ENCODE measurements at regions not wholly inside any gene's neighbourhood (a gene's known extent, or its start where the extent isn't known, plus 50 kb on each side); places are given as distances from the start of the nearest gene placed in this dataset.

- Histone ChIP-seq H3K9me3 (ENCODE audit: control insufficient read depth, insufficient read depth, low read depth, low read length) (no peaks in the 10 kb centered on the region), H3K27ac (ENCODE audit: extremely low read depth, low read depth, low read length) (no peak overlapping the region), H3K4me3 (ENCODE audit: low read depth, low read length) (no peak overlapping the region), H3K36me3 (ENCODE audit: control insufficient read depth in 2 of 2, insufficient read depth in 1 of 2, low read length in 2 of 2) (no peaks in the 10 kb centered on the region), H3K4me1 (ENCODE audit: control insufficient read depth, insufficient read depth, low read length) (no peaks in the 10 kb centered on the region)
- ChIA-PET CTCF (interaction anchor here (0.6 kb wide), 1 partner anchor 615 kb away, joined by 3 read pairs; no protein-coding TSS in a partner anchor), POLR2A (no interaction called here)
- TF ChIP-seq, protein P1, sequence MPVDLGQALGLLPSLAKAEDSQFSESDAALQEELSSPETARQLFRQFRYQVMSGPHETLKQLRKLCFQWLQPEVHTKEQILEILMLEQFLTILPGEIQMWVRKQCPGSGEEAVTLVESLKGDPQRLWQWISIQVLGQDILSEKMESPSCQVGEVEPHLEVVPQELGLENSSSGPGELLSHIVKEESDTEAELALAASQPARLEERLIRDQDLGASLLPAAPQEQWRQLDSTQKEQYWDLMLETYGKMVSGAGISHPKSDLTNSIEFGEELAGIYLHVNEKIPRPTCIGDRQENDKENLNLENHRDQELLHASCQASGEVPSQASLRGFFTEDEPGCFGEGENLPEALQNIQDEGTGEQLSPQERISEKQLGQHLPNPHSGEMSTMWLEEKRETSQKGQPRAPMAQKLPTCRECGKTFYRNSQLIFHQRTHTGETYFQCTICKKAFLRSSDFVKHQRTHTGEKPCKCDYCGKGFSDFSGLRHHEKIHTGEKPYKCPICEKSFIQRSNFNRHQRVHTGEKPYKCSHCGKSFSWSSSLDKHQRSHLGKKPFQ (tag by site-specific recombination; IDR thresholded peaks at IDR 0.05) = no peak
- no peak for TF ChIP-seq ZNF157 (tag by site-specific recombination; IDR thresholded peaks at IDR 0.05)
- TF ChIP-seq ZNF146 (tag by site-specific recombination; IDR thresholded peaks at IDR 0.05) = no peak
- TF ChIP-seq HOXC10 (CRISPR knock-in tag; IDR thresholded peaks at IDR 0.05) = no peak
- TF ChIP-seq ZBTB7A (tag by site-specific recombination; IDR thresholded peaks at IDR 0.05; ENCODE audit: low read depth) = no peak
- TF ChIP-seq ZNF560 (tag by site-specific recombination; IDR thresholded peaks at IDR 0.05; ENCODE audit: borderline replicate concordance) = no peak
These were observed 190.2 kb upstream of the DPH6 start for GRCh38 chr15:35736150-35736549.

DNA sequence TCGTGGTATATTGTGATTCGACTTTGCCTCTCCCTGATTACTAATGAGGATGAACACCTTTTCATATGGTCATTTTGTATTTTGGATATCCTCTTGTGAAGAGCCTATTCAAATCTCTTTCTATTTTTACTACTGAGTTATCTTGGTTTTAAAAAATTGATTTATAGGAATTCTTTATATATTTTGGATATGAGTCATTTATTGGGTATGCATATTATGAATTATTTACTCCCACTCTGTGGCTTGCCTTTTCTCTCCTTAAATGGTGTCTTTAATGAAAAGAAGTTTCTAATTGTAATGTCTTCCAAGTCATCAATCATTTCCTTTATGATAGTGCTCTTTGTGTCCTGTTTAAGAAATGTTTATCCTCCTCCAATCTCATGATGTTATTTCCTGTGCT, 191.5 kb upstream of the DPH6 start:
- CTCF ChIA-PET = interaction anchor here (0.7 kb wide), 1 partner anchor 13 kb away, joined by 3 read pairs; no protein-coding TSS in a partner anchor
- POLR2A ChIA-PET = no interaction called here

DNA sequence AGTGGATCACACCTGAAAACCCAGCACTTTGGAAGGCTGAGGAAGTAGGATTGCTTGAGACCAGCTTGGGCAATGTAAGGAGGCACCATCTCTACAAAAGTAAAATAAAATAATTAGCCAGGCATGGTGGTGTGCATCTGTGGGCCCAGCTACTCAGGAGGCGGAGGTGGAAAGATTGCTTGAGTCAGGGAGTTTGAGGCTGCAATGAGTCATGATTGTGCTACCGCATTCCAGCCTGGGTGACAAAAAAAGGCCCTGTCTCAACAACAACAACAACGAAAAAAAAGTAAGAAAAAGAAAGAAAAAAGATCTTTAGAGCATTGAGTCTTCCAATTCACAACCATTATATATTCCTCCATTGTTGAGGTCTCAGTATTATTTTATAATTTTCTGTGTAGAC, 192.4 kb upstream of the DPH6 start:
- ChIA-PET CTCF (no interaction called here), POLR2A (no interaction called here)
- H3K27ac ChIP-seq (ENCODE audit: extremely low read depth, low read depth, low read length) = no peak overlapping the region
- H3K9me3 ChIP-seq (ENCODE audit: control insufficient read depth, insufficient read depth, low read depth, low read length) = no peaks in the 10 kb centered on the region
- no peaks in the 10 kb centered on the region for H3K36me3 ChIP-seq (ENCODE audit: control insufficient read depth in 2 of 2, insufficient read depth in 1 of 2, low read length in 2 of 2)
- no peaks in the 10 kb centered on the region for H3K4me1 ChIP-seq (ENCODE audit: control insufficient read depth, insufficient read depth, low read length)
- H3K4me3 ChIP-seq (ENCODE audit: low read depth, low read length) = no peak overlapping the region
- TF ChIP-seq PRDM1 (tag by site-specific recombination; IDR thresholded peaks at IDR 0.05) = no peak
- no peak for TF ChIP-seq ZNF629 (tag by site-specific recombination; IDR thresholded peaks at IDR 0.05)
- TF ChIP-seq ZNF302 (tag by site-specific recombination; IDR thresholded peaks at IDR 0.05; ENCODE audit: low read depth) = no peak
- no peak for TF ChIP-seq ZNF146 (tag by site-specific recombination; IDR thresholded peaks at IDR 0.05)
- TF ChIP-seq ZIC2 (tag by site-specific recombination; IDR thresholded peaks at IDR 0.05) = no peak
- no peak for TF ChIP-seq ZSCAN18 (tag by site-specific recombination; IDR thresholded peaks at IDR 0.05)
- TF ChIP-seq KLF9 (tag by site-specific recombination; IDR thresholded peaks at IDR 0.05; ENCODE audit: low read depth) = no peak
- no peak for TF ChIP-seq HIC1 (tag by site-specific recombination; IDR thresholded peaks at IDR 0.05)
- TF ChIP-seq ZNF184 (tag by site-specific recombination; IDR thresholded peaks at IDR 0.05) = no peak

More for the DNA sequence above, 191.5 kb upstream of the DPH6 start:
- no peak overlapping the region for H3K4me3 ChIP-seq (ENCODE audit: low read depth, low read length)
- H3K36me3 ChIP-seq (ENCODE audit: control insufficient read depth in 2 of 2, insufficient read depth in 1 of 2, low read length in 2 of 2) = no peaks in the 10 kb centered on the region
- H3K27ac ChIP-seq (ENCODE audit: extremely low read depth, low read depth, low read length) = no peak overlapping the region
- H3K4me1 ChIP-seq (ENCODE audit: control insufficient read depth, insufficient read depth, low read length) = no peaks in the 10 kb centered on the region
- H3K9me3 ChIP-seq (ENCODE audit: control insufficient read depth, insufficient read depth, low read depth, low read length) = no peaks in the 10 kb centered on the region
- TF ChIP-seq ELK4 (IDR thresholded peaks at IDR 0.05; ENCODE audit: borderline replicate concordance, low read depth, low read length) (no peak), ZNF48 (tag by site-specific recombination; IDR thresholded peaks at IDR 0.05) (no peak), ZNF132 (tag by site-specific recombination; IDR thresholded peaks at IDR 0.05; ENCODE audit: borderline replicate concordance) (no peak), ZNF157 (tag by site-specific recombination; IDR thresholded peaks at IDR 0.05) (no peak), SCRT1 (tag by site-specific recombination; IDR thresholded peaks at IDR 0.05; ENCODE audit: borderline replicate concordance) (no peak), ZFHX2 (tag by site-specific recombination; conservative IDR thresholded peaks at IDR 0.05) (no peak), TRIM28 (IDR thresholded peaks at IDR 0.05; ENCODE audit: borderline replicate concordance, low read length) (no peak), KLF1 (tag by site-specific recombination; IDR thresholded peaks at IDR 0.05) (no peak), ZNF701 (tag by site-specific recombination; IDR thresholded peaks at IDR 0.05) (no peak), SALL2 (tag by site-specific recombination; IDR thresholded peaks at IDR 0.05; ENCODE audit: borderline replicate concordance) (no peak), ZNF404 (tag by site-specific recombination; IDR thresholded peaks at IDR 0.05) (no peak), ZNF510 (tag by site-specific recombination; IDR thresholded peaks at IDR 0.05; ENCODE audit: insufficient replicate concordance) (no peak), FEZF1 (tag by site-specific recombination; IDR thresholded peaks at IDR 0.05) (no peak), ZNF658 (tag by site-specific recombination; IDR thresholded peaks at IDR 0.05) (no peak)
- TF ChIP-seq, protein P2, sequence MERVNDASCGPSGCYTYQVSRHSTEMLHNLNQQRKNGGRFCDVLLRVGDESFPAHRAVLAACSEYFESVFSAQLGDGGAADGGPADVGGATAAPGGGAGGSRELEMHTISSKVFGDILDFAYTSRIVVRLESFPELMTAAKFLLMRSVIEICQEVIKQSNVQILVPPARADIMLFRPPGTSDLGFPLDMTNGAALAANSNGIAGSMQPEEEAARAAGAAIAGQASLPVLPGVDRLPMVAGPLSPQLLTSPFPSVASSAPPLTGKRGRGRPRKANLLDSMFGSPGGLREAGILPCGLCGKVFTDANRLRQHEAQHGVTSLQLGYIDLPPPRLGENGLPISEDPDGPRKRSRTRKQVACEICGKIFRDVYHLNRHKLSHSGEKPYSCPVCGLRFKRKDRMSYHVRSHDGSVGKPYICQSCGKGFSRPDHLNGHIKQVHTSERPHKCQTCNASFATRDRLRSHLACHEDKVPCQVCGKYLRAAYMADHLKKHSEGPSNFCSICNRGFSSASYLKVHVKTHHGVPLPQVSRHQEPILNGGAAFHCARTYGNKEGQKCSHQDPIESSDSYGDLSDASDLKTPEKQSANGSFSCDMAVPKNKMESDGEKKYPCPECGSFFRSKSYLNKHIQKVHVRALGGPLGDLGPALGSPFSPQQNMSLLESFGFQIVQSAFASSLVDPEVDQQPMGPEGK (tag by site-specific recombination; IDR thresholded peaks at IDR 0.05) = no peak

All from HEK293 (cell line).